SK-N-SH (cell line): ENCODE measurements at regions not wholly inside any gene's neighbourhood (a gene's known extent, or its start where the extent isn't known, plus 50 kb on each side); places are given as distances from the start of the nearest gene placed in this dataset.

Experiments
- CTCF ChIA-PET: fragments of 300-600, 350-600 bp; formaldehyde crosslinking; extraction: SDS; loops from one replicate; lab custom pipeline; 2021; lab: Yijun Ruan, JAX
- POLR2A ChIA-PET: fragments of 350-600 bp; sonication (Branson Sonifier 250); formaldehyde crosslinking; extraction: SDS; loops from one replicate; lab custom pipeline; 2020; ENCODE audit warnings: antibody characterized with exemption, inconsistent platforms; lab: Yijun Ruan, JAX
- DNase-seq: peaks from one replicate; pipeline ENCODE4 v3.0.0; 2012
- H2AFZ ChIP-seq: fragments of 200-600 bp; sonication (generic); 2 replicates; pipeline ENCODE4 v1.8.1; 2016; ENCODE audit warnings: antibody characterized with exemption, mild to moderate bottlenecking, low read depth
- H3F3A ChIP-seq: fragments of 200-600 bp; sonication (generic); replicated peaks from 2 replicates; pipeline ENCODE3; 2016; ENCODE audit warnings: antibody characterized with exemption, mild to moderate bottlenecking; ENCODE audit not compliant: insufficient read depth
- H3K27ac ChIP-seq, 2 experiments: fragments of 200-500 bp in 1 of 2; fragments of 200-600 bp in 1 of 2; sonication (Bioruptor generic) in 1 of 2; sonication (generic), shearing (Covaris generic) in 1 of 2; 2 replicates each; pipeline versions ENCODE4 v1.5.1 to v1.6.1; 2014 to 2016; ENCODE audit warnings: low read depth in 2 of 2, inconsistent platforms in 1 of 2, low read length in 1 of 2, mild to moderate bottlenecking in 1 of 2, mixed read lengths in 1 of 2
- H3K27me3 ChIP-seq: fragments of 200-600 bp; sonication (generic), shearing (Covaris generic); 2 replicates; pipeline ENCODE4 v1.6.1; 2016; ENCODE audit warnings: mixed run types; ENCODE audit not compliant: insufficient read depth
- H3K36me3 ChIP-seq, 2 experiments: fragments of 200-500 bp in 1 of 2; fragments of 200-600 bp in 1 of 2; sonication (Bioruptor generic) in 1 of 2; sonication (generic) in 1 of 2; replicated peaks in 1 of 2; 2 replicates each; pipeline versions ENCODE3 to v1.5.1; 2014 to 2016; ENCODE audit warnings: low read length in 1 of 2, mild to moderate bottlenecking in 1 of 2; ENCODE audit not compliant: insufficient read depth in 2 of 2, control insufficient read depth in 1 of 2
- H3K4me1 ChIP-seq, 2 experiments: fragments of 200-500 bp in 1 of 2; fragments of 200-600 bp in 1 of 2; sonication (Bioruptor generic) in 1 of 2; sonication (generic), shearing (Covaris generic) in 1 of 2; 2 replicates each; pipeline versions ENCODE4 v1.5.1 to v1.6.1; 2014 to 2016; ENCODE audit warnings: low read depth in 1 of 2, low read length in 1 of 2, mixed run types in 1 of 2; ENCODE audit not compliant: insufficient read depth in 2 of 2, control insufficient read depth in 1 of 2
- H3K4me2 ChIP-seq: fragments of 200-600 bp; sonication (generic), shearing (Covaris generic); 2 replicates; pipeline ENCODE4 v1.6.1; 2017; ENCODE audit warnings: mixed run types
- H3K4me3 ChIP-seq, 2 experiments: fragments of 200-500 bp in 1 of 2; fragments of 200-600 bp in 1 of 2; sonication (Bioruptor generic) in 1 of 2; sonication (generic), shearing (Covaris generic) in 1 of 2; 2 replicates each; pipeline versions ENCODE4 v1.5.1 to v1.8.1; 2014 to 2016; ENCODE audit warnings: low read depth in 2 of 2, inconsistent platforms in 1 of 2, low read length in 1 of 2, mild to moderate bottlenecking in 1 of 2, mixed read lengths in 1 of 2, moderate library complexity in 1 of 2
- H3K79me2 ChIP-seq: fragments of 200-600 bp; sonication (generic); 2 replicates; pipeline ENCODE4 v1.8.1; 2017; ENCODE audit warnings: mild to moderate bottlenecking; ENCODE audit not compliant: insufficient read depth
- H3K9ac ChIP-seq: fragments of 200-600 bp; sonication (generic); 2 replicates; pipeline ENCODE4 v1.6.1; 2017; ENCODE audit warnings: mixed run types
- H3K9me2 ChIP-seq: fragments of 200-600 bp; sonication (generic); 2 replicates; pipeline ENCODE4 v1.6.1; 2017; ENCODE audit warnings: mixed run types
- H3K9me3 ChIP-seq: fragments of 200-600 bp; sonication (generic); 2 replicates; pipeline ENCODE4 v1.6.1; 2017; ENCODE audit warnings: mixed run types, mild to moderate bottlenecking, moderate library complexity
- H4K20me1 ChIP-seq: fragments of 200-600 bp; sonication (generic); 2 replicates; pipeline ENCODE4 v1.6.1; 2017; ENCODE audit warnings: mild to moderate bottlenecking, mixed run types; ENCODE audit not compliant: insufficient read depth
- CHD2 ChIP-seq: fragments of 150-350 bp; IDR thresholded peaks from 2 replicates; pipeline ENCODE4 v1.6.1; 2018; ENCODE audit warnings: low read length; ENCODE audit not compliant: partially characterized antibody
- EP300 ChIP-seq, 2 experiments: IDR thresholded peaks; 2 replicates each; pipeline versions ENCODE4 v1.4.0 to v1.6.1; 2012; ENCODE audit warnings: borderline replicate concordance in 1 of 2, low read depth in 1 of 2, low read length in 1 of 2
- EZH2phosphoT487 ChIP-seq: fragments of 200-600 bp; sonication (generic); IDR thresholded peaks from 2 replicates; pipeline ENCODE4 v1.6.1; 2017; ENCODE audit warnings: low read depth, mixed run types, mild to moderate bottlenecking, antibody characterized with exemption, moderate library complexity, borderline replicate concordance
- FOXJ3 ChIP-seq: sonication (generic); formaldehyde crosslinking; IDR thresholded peaks from 2 replicates; pipeline ENCODE4 v1.5.1; 2020; ENCODE audit warnings: mild to moderate bottlenecking, missing genetic modification reagents
- FOXM1 ChIP-seq: IDR thresholded peaks from 2 replicates; pipeline ENCODE4 v1.4.0; 2012; ENCODE audit warnings: low read depth, mild to moderate bottlenecking
- GABPA ChIP-seq: IDR thresholded peaks from 2 replicates; pipeline ENCODE4 v1.4.0; 2012; ENCODE audit warnings: low read depth, mild to moderate bottlenecking
- MXI1 ChIP-seq: IDR thresholded peaks from 2 replicates; pipeline ENCODE4 v1.6.1; 2012; ENCODE audit warnings: mild to moderate bottlenecking, low read depth, low read length, improper control_type of control experiment
- NRF1 ChIP-seq: IDR thresholded peaks from 2 replicates; pipeline ENCODE4 v1.6.1; 2012; ENCODE audit warnings: low read depth, mild to moderate bottlenecking, low read length
- RAD21 ChIP-seq: IDR thresholded peaks from 2 replicates; pipeline ENCODE4 v1.6.1; 2012; ENCODE audit warnings: mild to moderate bottlenecking, low read length
- RCOR1 ChIP-seq: fragments of 150-350 bp; IDR thresholded peaks from 2 replicates; pipeline ENCODE4 v1.6.1; 2017; ENCODE audit warnings: antibody characterized with exemption, low read length
- TEAD4 ChIP-seq: IDR thresholded peaks from 2 replicates; pipeline ENCODE4 v1.4.0; 2012; ENCODE audit warnings: mild to moderate bottlenecking, borderline replicate concordance; ENCODE audit not compliant: insufficient read depth
- YY1 ChIP-seq: IDR thresholded peaks from 2 replicates; pipeline ENCODE4 v1.4.0; 2012; ENCODE audit warnings: low read depth, mild to moderate bottlenecking
- WGBS: methylation state at CpG from one replicate; pipeline ENCODE4 v1.1.6; 2017; ENCODE audit warnings: low lambda C conversion rate; 5-methylcytosine and 5-hydroxymethylcytosine counted together
- TF ChIP-seq, protein P1 (sequence below): fragments of 150-350 bp; IDR thresholded peaks from 2 replicates; pipeline ENCODE4 v1.6.1; 2016; ENCODE audit warnings: mild to moderate bottlenecking, low read depth, low read length
- TF ChIP-seq, protein P2 (sequence below): fragments of 200-600 bp; sonication (generic); IDR thresholded peaks from 2 replicates; pipeline ENCODE4 v1.6.1; 2017; ENCODE audit warnings: antibody characterized with exemption, mild to moderate bottlenecking, moderate library complexity
- TF ChIP-seq, protein P3 (sequence below): IDR thresholded peaks from 2 replicates; pipeline ENCODE4; 2012
- TF ChIP-seq, protein P4 (sequence below): IDR thresholded peaks from 2 replicates; pipeline ENCODE4 v1.4.0; 2012; ENCODE audit warnings: low read depth, borderline replicate concordance

DNA sequence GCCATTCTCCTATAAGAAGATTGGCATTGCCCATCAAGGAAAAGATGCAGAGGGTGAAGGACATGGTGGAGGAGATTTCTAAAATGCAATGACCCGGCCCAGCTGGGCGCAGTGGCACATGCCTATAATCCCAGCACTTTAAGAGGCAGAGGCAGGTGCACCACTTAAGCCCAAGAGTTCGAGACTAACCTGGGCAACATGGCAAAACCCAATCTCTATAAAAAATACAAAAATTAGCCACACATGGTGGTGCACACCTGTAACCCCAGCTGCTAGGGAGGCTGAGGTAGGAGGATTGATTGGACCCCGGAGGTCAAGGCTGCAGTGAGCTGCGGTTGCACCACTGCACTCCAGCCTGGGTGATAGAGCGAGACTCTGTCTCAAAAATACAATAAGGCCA is 331.8 kb downstream of the FOXO1 start:
- Histone ChIP-seq H3K9ac (no peak overlapping the region), H3K4me1 (no peaks in the 10 kb centered on the region; a peak in 1 of 4 replicates), H3K9me2 (no peaks in the 10 kb centered on the region), H3F3A (no peaks in the 10 kb centered on the region), H3K4me2 (no peak overlapping the region), H4K20me1 (no peaks in the 10 kb centered on the region), H3K36me3 (no peaks in the 10 kb centered on the region), H3K9me3 (no peaks in the 10 kb centered on the region), H3K4me3 (no peak overlapping the region), H3K27ac (no peak overlapping the region), H3K79me2 (no peaks in the 10 kb centered on the region), H2AFZ (no peak overlapping the region), H3K27me3 (no peaks in the 10 kb centered on the region)
- CTCF ChIA-PET = no interaction called here
- POLR2A ChIA-PET = no interaction called here
- TF ChIP-seq, protein P1, sequence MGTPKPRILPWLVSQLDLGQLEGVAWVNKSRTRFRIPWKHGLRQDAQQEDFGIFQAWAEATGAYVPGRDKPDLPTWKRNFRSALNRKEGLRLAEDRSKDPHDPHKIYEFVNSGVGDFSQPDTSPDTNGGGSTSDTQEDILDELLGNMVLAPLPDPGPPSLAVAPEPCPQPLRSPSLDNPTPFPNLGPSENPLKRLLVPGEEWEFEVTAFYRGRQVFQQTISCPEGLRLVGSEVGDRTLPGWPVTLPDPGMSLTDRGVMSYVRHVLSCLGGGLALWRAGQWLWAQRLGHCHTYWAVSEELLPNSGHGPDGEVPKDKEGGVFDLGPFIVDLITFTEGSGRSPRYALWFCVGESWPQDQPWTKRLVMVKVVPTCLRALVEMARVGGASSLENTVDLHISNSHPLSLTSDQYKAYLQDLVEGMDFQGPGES = no peak
- TF ChIP-seq, protein P2, sequence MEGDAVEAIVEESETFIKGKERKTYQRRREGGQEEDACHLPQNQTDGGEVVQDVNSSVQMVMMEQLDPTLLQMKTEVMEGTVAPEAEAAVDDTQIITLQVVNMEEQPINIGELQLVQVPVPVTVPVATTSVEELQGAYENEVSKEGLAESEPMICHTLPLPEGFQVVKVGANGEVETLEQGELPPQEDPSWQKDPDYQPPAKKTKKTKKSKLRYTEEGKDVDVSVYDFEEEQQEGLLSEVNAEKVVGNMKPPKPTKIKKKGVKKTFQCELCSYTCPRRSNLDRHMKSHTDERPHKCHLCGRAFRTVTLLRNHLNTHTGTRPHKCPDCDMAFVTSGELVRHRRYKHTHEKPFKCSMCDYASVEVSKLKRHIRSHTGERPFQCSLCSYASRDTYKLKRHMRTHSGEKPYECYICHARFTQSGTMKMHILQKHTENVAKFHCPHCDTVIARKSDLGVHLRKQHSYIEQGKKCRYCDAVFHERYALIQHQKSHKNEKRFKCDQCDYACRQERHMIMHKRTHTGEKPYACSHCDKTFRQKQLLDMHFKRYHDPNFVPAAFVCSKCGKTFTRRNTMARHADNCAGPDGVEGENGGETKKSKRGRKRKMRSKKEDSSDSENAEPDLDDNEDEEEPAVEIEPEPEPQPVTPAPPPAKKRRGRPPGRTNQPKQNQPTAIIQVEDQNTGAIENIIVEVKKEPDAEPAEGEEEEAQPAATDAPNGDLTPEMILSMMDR = no peak
- TF ChIP-seq, protein P3, sequence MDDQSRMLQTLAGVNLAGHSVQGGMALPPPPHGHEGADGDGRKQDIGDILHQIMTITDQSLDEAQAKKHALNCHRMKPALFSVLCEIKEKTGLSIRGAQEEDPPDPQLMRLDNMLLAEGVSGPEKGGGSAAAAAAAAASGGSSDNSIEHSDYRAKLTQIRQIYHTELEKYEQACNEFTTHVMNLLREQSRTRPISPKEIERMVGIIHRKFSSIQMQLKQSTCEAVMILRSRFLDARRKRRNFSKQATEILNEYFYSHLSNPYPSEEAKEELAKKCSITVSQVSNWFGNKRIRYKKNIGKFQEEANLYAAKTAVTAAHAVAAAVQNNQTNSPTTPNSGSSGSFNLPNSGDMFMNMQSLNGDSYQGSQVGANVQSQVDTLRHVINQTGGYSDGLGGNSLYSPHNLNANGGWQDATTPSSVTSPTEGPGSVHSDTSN = no peak
- TF ChIP-seq YY1 (no peak), MXI1 (no peak), EP300 (IDR thresholded peaks at IDR 0.05; ENCODE audit: borderline replicate concordance in 1 of 2, low read depth in 1 of 2, low read length in 1 of 2) (no peak), RCOR1 (no peak), EZH2phosphoT487 (no peak), NRF1 (no peak), CHD2 (no peak), RAD21 (no peak), FOXJ3 (CRISPR knock-in tag) (no peak), GABPA (no peak), TEAD4 (no peak), FOXM1 (no peak)
- TF ChIP-seq, protein P4, sequence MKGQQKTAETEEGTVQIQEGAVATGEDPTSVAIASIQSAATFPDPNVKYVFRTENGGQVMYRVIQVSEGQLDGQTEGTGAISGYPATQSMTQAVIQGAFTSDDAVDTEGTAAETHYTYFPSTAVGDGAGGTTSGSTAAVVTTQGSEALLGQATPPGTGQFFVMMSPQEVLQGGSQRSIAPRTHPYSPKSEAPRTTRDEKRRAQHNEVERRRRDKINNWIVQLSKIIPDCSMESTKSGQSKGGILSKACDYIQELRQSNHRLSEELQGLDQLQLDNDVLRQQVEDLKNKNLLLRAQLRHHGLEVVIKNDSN = no peak
- no peak for DNase-seq
- 74% methylated on average over 6 of the region's 6 CpGs for WGBS
